Heart left ventricle (tissue), 13 donors: ENCODE measurements at regions not wholly inside any gene's neighbourhood (a gene's known extent, or its start where the extent isn't known, plus 50 kb on each side); places are given as distances from the start of the nearest gene placed in this dataset.

Experiments used
- CTCF ChIP-seq, 12 donors: fragments of 200-600 bp; sonication (generic) in 4 of 12; IDR thresholded peaks; one replicate each; pipeline versions ENCODE4 v1.5.0 to v1.8.0; 2018 to 2022; ENCODE audit warnings: antibody characterized with exemption in 12 of 12, mild to moderate bottlenecking in 5 of 12
- POLR2A ChIP-seq, 2 donors: fragments of 450-650 bp; IDR thresholded peaks; one replicate each; pipeline ENCODE4 v1.6.1; 2017; ENCODE audit warnings: antibody characterized with exemption in 2 of 2, mild to moderate bottlenecking in 2 of 2, moderate library complexity in 2 of 2
- donor health status: ischemic (EF 13 %, LVEDD 7.1; RV severe dilation, severe dysfunction).
- donor health status: DM: no; HTN: yes; CAD: no.
- donor health status: DM: no; HTN: no; CAD: no.
- donor health status: ischemic (EF 25% LVEDD 6.9; RV normal size, moderate dysfunction).
- donor health status: ischemic (EF 25% LVEDD 5.7; RV mildly dilated, moderate dysfunction).
- donor health status: ischemic (EF 35%, LVEDD 5.7; RV mildly dilated, moderate dysfunction).
- donor health status: nonischemic (EF 11% LVEDD 7.7; RV severe dilation, severe dysfunction).
- donor health status: DM: yes; HTN: yes; CAD: no.
- donor health status: PGD.
- donor health status: ischemic (EF 29% LVEDD 5.4; RV normal size, mild dysfunction).
- donor health status: nonischemic (EF 23%, LVEDD 6.1; RV moderate dilation, normal function).

DNA sequence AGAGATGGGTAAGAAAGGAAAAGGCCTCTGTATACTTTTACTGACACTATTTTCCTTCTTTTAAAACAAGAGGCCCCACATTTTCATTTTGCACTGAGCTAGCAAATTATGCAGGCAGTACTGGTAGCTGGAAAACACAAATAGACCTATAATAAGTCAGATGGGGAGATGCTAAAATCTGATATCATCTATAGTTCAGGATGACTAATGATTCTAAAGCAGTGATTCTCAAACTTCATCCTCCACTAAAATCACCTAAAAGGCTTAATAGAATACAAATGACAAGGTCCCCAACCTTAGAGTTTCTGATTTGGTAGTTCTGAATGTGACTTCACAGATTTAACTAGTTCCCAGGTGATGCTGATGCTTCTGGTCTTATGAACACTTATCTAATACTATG lies 247.3 kb upstream of the DIPK2B start:
- TF ChIP-seq POLR2A (IDR thresholded peaks at IDR 0.05) (no peak), CTCF (IDR thresholded peaks at IDR 0.05) (no peak)
